ENCODE measurements at regions not wholly inside any gene's neighbourhood (a gene's known extent, or its start where the extent isn't known, plus 50 kb on each side); places are given as distances from the start of the nearest gene placed in this dataset.

DNA sequence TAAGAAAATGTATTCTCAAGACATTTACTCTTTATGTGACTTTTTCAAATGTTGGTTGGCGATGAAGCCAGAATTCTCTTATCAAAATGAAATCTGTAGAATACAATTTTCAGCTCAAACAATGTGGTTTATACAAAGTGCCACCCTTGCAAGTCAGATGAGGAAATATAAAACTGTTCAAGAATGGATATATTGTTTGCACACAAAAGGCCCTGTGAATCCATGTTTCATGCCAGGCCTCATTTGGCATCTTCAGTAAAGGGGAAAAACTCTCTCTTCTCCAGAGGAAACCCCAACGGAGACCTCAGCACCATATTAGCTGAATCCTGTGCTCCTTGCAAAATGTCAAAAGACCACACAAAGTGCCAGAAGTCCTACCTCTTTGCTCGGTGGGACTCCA, 310.4 kb downstream of the RRAGC start:
- TF ChIP-seq, protein P1, sequence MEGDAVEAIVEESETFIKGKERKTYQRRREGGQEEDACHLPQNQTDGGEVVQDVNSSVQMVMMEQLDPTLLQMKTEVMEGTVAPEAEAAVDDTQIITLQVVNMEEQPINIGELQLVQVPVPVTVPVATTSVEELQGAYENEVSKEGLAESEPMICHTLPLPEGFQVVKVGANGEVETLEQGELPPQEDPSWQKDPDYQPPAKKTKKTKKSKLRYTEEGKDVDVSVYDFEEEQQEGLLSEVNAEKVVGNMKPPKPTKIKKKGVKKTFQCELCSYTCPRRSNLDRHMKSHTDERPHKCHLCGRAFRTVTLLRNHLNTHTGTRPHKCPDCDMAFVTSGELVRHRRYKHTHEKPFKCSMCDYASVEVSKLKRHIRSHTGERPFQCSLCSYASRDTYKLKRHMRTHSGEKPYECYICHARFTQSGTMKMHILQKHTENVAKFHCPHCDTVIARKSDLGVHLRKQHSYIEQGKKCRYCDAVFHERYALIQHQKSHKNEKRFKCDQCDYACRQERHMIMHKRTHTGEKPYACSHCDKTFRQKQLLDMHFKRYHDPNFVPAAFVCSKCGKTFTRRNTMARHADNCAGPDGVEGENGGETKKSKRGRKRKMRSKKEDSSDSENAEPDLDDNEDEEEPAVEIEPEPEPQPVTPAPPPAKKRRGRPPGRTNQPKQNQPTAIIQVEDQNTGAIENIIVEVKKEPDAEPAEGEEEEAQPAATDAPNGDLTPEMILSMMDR (IDR thresholded peaks at IDR 0.05; ENCODE audit: control insufficient read depth, extremely low read depth, insufficient read depth): no peak
- no peak for DNase-seq (ENCODE audit: low read depth)
- H3K4me3 ChIP-seq (ENCODE audit: low read depth, low read length): no peak overlapping the region

DNA sequence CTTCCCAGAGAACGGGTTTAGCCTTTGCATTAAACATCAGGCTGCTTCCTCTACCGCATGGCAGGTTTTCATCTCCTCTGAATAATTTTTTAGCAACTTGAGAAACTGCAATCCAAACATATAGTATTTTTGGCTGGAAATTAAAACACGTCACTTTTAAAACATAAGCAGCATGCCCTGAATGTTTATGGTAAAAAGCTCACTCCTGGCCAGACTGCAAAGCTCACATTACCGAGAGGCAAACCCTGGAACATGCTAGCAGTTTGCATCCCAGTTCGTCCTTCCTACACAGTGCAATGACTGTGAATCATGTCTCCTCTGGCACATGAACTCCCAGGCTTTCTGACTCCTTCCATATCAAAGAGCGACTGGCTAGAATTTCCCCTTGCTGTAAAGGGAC, 312.3 kb downstream of the RRAGC start:
- TF ChIP-seq, protein P1 (IDR thresholded peaks at IDR 0.05; ENCODE audit: control insufficient read depth, extremely low read depth, insufficient read depth): no peak
- no peak overlapping the region for H3K4me3 ChIP-seq (ENCODE audit: low read depth, low read length)

DNA sequence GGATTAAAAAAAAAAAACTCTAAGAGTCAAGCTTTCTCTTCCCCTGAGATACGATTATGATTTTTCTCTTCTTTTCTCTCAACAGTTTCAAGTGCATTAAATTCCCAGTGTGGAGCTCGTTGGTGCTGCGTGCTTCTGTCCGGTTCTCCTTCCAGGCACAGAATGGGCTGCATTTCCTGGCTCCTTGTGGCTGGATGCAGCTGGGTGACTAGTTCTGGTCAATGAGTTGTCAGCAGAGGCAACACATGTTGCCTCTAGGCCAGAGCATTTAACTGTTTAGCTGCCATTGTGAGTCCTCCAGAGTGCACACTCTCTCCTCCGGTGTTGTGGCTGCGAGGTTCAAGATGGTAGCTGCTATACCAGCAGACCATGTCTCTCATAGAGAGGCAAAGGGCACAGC, 312.9 kb downstream of the RRAGC start:
- TF ChIP-seq, protein P1 (IDR thresholded peaks at IDR 0.05; ENCODE audit: control insufficient read depth, extremely low read depth, insufficient read depth): no peak
- no peak overlapping the region for H3K4me3 ChIP-seq (ENCODE audit: low read depth, low read length)
- DNase-seq (ENCODE audit: low read depth): no peak

More for the DNA sequence above, 312.3 kb downstream of the RRAGC start:
- no peak for DNase-seq (ENCODE audit: low read depth)

DNA sequence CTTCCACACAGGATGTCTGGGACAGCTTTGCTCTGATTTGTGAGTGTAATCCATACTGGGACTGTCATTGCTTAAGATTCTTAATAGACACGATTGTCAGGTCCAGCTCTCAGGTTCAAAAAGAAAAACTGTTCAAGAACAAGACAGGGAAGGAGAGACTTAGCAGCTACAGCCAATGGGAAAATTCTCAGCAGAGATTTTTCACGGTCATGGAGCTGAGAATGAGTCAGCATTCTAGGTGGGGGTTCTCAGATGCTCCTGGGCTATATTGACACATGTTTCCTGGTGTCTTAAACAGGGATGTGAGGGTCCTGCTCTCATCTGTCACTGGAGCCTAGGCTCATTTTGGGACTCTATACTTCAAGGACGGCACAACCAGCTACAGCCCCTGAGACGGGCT, 318.3 kb downstream of the RRAGC start:
- TF ChIP-seq, protein P1 (IDR thresholded peaks at IDR 0.05; ENCODE audit: control insufficient read depth, extremely low read depth, insufficient read depth): no peak
- H3K4me3 ChIP-seq (ENCODE audit: low read depth, low read length): no peak overlapping the region
- no peak for DNase-seq (ENCODE audit: low read depth)

DNA sequence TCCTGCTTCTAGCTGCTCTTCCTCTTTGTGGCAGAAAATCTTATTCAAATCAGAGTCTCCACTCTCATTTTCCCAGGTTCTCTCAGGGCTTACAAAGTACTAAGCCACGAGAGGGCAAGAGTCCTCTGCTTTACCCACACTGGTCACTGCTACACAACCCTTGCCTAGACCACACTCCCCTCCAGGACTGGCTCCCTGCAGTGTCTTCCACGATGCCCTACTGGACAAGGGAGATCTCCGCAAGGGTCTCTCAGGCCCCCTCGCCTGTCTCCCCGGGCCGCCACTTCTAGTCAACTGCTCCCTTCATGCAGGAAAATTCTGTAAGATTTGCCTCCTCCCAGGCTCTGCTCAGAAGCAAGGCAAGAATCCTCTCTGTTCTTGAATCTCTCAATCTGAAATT, 319.6 kb downstream of the RRAGC start:
- TF ChIP-seq, protein P1 (IDR thresholded peaks at IDR 0.05; ENCODE audit: control insufficient read depth, extremely low read depth, insufficient read depth): no peak
- no peak overlapping the region for H3K4me3 ChIP-seq (ENCODE audit: low read depth, low read length)
- DNase-seq (ENCODE audit: low read depth): no peak

DNA sequence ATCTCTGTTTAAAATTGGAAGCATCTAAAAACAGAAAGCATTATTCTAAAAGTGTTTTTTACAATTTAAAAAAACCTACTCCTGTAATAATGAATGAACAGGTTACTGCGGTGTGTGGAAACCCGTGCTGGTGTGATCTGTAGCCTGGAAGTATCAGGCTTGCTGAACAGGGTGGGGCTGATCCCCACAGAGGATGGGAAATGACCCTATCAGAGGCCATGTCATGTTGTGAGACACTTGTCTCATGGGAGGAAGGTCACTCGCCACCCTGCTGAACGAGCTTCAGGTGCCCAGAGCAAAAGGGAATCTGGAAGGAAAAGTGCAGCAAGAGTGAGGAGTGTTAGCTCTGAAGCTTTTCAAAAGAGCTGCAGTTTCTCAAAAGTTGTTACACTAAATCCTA, 320.7 kb downstream of the RRAGC start:
- TF ChIP-seq, protein P1 (IDR thresholded peaks at IDR 0.05; ENCODE audit: control insufficient read depth, extremely low read depth, insufficient read depth): no peak
- DNase-seq (ENCODE audit: low read depth): no peak
- no peak overlapping the region for H3K4me3 ChIP-seq (ENCODE audit: low read depth, low read length)

DNA sequence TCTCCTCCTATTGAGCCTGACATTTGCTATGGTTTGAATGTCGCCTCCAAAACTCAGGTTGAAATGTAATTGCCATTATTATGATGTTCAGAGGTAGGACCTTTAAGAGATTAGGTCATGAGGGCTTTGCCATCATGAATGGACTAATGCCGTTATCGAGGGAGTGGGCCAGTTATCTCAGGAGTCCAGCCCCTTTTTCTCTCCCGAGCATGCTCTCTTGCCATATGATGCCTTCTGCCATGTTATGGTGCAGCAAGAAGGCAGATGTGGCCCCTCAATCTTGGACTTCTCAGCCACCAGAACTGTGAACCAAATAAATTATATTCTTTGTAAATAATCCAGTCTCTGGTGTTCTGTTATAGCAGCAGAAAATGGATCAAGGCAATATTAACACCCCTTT, 323.5 kb downstream of the RRAGC start:
- no peak overlapping the region for H3K4me3 ChIP-seq (ENCODE audit: low read depth, low read length)
- TF ChIP-seq, protein P1 (IDR thresholded peaks at IDR 0.05; ENCODE audit: control insufficient read depth, extremely low read depth, insufficient read depth): no peak

More for the DNA sequence above, 323.5 kb downstream of the RRAGC start:
- DNase-seq (ENCODE audit: low read depth): no peak
